ENCODE measurements at regions not wholly inside any gene's neighbourhood (a gene's known extent, or its start where the extent isn't known, plus 50 kb on each side); places are given as distances from the start of the nearest gene placed in this dataset.

- DNase-seq: no peak
Measured at GRCh38 chr1:162918151-162918754, 57.3 kb upstream of the CCDC190 start.

DNA sequence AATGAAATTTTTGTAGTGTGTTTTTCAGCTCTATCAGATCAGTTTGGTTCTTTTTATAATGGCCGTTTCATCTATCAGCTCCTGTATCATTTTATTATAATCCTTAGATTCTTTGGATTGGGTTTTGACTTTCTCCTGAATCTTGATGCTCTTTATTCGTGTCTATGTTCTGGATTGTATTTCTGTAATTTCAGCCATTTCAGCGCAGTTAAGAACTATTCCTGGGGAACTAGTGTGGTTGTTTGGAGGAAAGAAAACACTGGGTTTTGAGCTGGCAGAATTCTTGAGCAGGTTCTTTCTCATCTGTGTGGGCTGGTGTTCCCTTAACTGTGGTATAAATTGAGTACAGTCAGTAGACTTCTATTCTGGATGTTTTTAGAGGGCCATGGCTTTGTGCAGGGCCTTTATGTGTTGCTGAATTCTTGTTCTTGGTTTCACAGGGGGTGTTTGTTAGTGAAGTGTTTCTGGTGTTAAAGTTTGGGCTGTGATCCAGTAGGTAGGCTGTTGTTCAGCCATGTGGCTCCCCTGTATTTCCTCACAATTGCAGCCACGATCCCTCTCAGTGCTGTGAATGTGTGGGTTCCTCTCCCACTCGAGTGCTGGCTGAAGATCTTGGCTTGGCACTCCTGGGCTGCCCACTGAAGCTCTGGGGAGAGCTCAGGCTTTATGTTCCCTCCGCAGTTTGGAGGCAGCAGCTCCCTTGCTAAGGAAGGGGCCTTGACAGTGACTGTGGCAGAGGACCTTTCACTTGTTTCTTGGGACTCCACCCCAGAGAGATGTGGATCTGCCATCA is 56.0 kb upstream of the CCDC190 start:
- DNase-seq: no peak

- DNase-seq: no peak
Measured at GRCh38 chr1:162916407-162916806, 55.4 kb upstream of the CCDC190 start.

DNA sequence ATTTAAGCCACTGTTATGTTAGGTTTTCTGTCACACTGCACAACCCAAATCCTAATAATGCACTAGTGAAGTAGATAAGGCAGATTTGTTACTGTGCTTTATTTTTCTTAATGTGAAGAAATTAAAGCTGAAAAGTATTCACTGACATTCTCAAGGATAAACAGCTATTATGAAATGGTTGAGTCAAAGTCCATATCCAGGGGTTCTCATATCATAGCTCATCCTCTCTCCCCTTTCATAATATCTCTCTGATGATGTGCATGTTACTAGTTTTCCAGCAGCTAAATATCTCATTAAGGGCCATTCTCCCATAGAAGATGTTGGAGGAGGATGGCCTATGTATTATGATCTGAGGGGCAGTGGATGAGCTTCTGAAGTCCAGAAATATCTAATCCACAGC is 53.6 kb upstream of the CCDC190 start:
- no peak for DNase-seq

GRCh38 chr1:162913345-162913744 is 52.4 kb upstream of the CCDC190 start:
- DNase-seq: no peak

- no peak for DNase-seq
Measured at GRCh38 chr1:162912061-162912667, 51.2 kb upstream of the CCDC190 start.

Measured in suppressor macrophage treated with lipopolysaccharide for 4 hours (primary cell).